ENCODE measurements at regions not wholly inside any gene's neighbourhood (a gene's known extent, or its start where the extent isn't known, plus 50 kb on each side); places are given as distances from the start of the nearest gene placed in this dataset.
A peak's percentile ranks its signal among the peaks of the same experiment; 100 is the strongest.

DNA sequence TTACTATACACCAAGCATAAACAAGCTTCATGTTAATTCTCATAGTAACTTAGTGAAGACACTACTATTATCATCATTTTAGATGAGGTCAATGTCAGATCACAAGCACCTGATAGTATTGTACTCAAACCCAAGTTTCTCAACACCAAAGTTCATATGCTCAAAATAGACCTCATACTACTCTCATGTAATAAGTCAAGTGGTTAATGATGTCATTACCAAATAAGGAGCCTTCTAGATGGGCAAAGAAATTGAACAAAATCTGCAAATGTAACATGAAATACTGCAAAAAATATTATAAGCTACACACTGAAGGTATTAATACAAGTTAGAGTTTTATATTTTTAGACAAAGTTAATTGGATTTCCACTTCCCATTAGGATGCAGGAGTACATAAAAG, 144.0 kb upstream of the CHRM3 start:
- DNase-seq = no peak
- Histone ChIP-seq H4K91ac (ENCODE audit: insufficient read length, low read depth, low read length) (no peak overlapping the region), H3K79me2 (ENCODE audit: insufficient read depth, low read length) (no peaks in the 10 kb centered on the region), H3K79me1 (ENCODE audit: insufficient read depth, low read depth, low read length, poor library complexity, severe bottlenecking) (no peaks in the 10 kb centered on the region), H4K20me1 (ENCODE audit: control insufficient read depth, insufficient read depth, insufficient read length) (no peaks in the 10 kb centered on the region), H3K23ac (ENCODE audit: insufficient read length, low read depth, low read length) (no peak overlapping the region), H2BK120ac (ENCODE audit: low read depth, low read length, poor library complexity, severe bottlenecking) (no peak overlapping the region), H2AK5ac (ENCODE audit: insufficient read length, low read length) (no peak overlapping the region), H3K9me3 (ENCODE audit: control insufficient read depth, low read depth, low read length) (no peaks in the 10 kb centered on the region), H3K4ac (ENCODE audit: low read depth, low read length) (no peak overlapping the region), H3K14ac (ENCODE audit: insufficient read depth, low read length) (no peak overlapping the region), H2BK20ac (ENCODE audit: low read depth, low read length, poor library complexity, severe bottlenecking) (no peak overlapping the region), H3K56ac (ENCODE audit: insufficient read length, low read depth, low read length) (no peak overlapping the region), H4K8ac (replicated peaks; ENCODE audit: insufficient read length, low read depth, low read length) (no peak overlapping the region), H4K5ac (ENCODE audit: insufficient read length, low read depth, low read length) (no peak overlapping the region), H3K27ac (ENCODE audit: insufficient read length, low read depth, low read length) (no peak overlapping the region), H3K9ac (ENCODE audit: extremely low read depth, insufficient read length, low read length) (no peak overlapping the region), H3K4me2 (ENCODE audit: insufficient read depth, insufficient read length, low read length) (peak overlapping the region; percentile 47), H2BK15ac (ENCODE audit: low read depth, low read length) (no peak overlapping the region), H3K27me3 (ENCODE audit: insufficient read depth, low read length) (no peaks in the 10 kb centered on the region), H3K23me2 (ENCODE audit: insufficient read length, low read depth, low read length, poor library complexity, severe bottlenecking) (no peaks in the 10 kb centered on the region), H2AFZ (ENCODE audit: low read length) (no peak overlapping the region), H2BK5ac (ENCODE audit: insufficient read length, low read length) (no peak overlapping the region), H3K4me1 (ENCODE audit: insufficient read depth, low read length) (peaks cover 2% of the 10 kb centered on the region; the same call in 1 of the 2 replicates), H3T11ph (ENCODE audit: low read length) (no peak overlapping the region), H3K18ac (ENCODE audit: insufficient read length, low read depth, low read length) (no peak overlapping the region), H2BK12ac (ENCODE audit: insufficient read length, low read depth, low read length) (no peak overlapping the region)
- Mint-ChIP-seq H3K27ac (no peak overlapping the region), H3K9me3 (no peaks in the 10 kb centered on the region), H3K36me3 (ENCODE audit: insufficient read depth in 1 of 3, low read depth in 3 of 3) (no peaks in the 10 kb centered on the region), H3K27me3 (ENCODE audit: low read depth) (no peaks in the 10 kb centered on the region), H3K4me1 (peaks cover 18 to 21% of the 10 kb centered on the region in 2 experiments), H3K4me3 (no peak overlapping the region)
- TF ChIP-seq, protein P1, sequence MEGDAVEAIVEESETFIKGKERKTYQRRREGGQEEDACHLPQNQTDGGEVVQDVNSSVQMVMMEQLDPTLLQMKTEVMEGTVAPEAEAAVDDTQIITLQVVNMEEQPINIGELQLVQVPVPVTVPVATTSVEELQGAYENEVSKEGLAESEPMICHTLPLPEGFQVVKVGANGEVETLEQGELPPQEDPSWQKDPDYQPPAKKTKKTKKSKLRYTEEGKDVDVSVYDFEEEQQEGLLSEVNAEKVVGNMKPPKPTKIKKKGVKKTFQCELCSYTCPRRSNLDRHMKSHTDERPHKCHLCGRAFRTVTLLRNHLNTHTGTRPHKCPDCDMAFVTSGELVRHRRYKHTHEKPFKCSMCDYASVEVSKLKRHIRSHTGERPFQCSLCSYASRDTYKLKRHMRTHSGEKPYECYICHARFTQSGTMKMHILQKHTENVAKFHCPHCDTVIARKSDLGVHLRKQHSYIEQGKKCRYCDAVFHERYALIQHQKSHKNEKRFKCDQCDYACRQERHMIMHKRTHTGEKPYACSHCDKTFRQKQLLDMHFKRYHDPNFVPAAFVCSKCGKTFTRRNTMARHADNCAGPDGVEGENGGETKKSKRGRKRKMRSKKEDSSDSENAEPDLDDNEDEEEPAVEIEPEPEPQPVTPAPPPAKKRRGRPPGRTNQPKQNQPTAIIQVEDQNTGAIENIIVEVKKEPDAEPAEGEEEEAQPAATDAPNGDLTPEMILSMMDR (conservative IDR thresholded peaks at IDR 0.05) = no peak
